HG03520 (cell line): ENCODE measurements at regions not wholly inside any gene's neighbourhood (a gene's known extent, or its start where the extent isn't known, plus 50 kb on each side); places are given as distances from the start of the nearest gene placed in this dataset.

Experiments used
- ATAC-seq: cut with Tn5 transposase; IDR thresholded peaks from one replicate; pipeline ENCODE4 v1.9.1; 2021; ENCODE audit warnings: mild to moderate bottlenecking, moderate library complexity; ENCODE audit not compliant: unreplicated experiment

DNA sequence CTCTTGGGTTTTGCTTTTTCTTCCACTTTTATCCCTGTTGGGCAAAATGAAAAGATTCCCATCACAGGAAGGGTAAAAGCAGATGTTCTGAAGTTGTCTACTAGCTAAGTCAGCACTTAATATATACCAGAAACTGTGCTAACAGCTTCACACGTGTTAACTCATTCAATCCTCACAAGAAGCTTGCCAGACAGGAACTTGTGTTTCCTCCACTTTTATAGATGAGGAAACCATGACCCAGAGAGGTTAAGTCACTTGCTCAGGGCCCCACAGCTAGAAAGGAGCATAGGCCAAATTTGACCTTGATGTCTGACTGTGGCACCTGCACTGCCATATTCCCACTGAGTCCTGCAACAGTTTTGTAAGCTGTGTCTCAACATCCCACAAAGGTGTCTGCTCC, 76.8 kb upstream of the EPC2 start:
- ATAC-seq: no peak

- ATAC-seq: no peak
Observed at GRCh38 chr2:148568597-148568996, 76.0 kb upstream of the EPC2 start.

- ATAC-seq: no peak
Observed at GRCh38 chr2:148569221-148569620, 75.3 kb upstream of the EPC2 start.

- no peak for ATAC-seq
Observed at GRCh38 chr2:148570989-148571388, 73.6 kb upstream of the EPC2 start.

GRCh38 chr2:148577845-148578492, 66.6 kb upstream of the EPC2 start:
- ATAC-seq: no peak

DNA sequence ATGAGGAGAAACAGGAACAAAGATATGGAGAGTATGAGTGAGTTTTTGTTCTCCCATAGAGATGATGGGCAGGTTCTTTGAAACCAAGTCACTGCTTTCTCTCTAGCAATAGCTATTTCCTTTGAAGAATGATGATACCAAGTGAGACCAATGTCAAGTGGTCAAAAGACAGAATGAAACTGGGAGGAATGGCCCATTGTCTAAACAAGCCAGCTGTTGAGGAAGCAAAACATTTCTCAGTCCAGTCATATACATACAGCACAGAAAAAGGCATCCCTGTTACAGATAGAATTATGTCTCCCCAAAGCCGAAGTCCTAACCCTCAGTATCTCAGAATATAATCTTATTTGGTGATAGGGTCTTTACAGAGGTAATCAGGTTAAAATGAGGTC, 66.1 kb upstream of the EPC2 start:
- peak; percentile 65 for ATAC-seq

GRCh38 chr2:148582679-148583511, 61.7 kb upstream of the EPC2 start:
- no peak for ATAC-seq

DNA sequence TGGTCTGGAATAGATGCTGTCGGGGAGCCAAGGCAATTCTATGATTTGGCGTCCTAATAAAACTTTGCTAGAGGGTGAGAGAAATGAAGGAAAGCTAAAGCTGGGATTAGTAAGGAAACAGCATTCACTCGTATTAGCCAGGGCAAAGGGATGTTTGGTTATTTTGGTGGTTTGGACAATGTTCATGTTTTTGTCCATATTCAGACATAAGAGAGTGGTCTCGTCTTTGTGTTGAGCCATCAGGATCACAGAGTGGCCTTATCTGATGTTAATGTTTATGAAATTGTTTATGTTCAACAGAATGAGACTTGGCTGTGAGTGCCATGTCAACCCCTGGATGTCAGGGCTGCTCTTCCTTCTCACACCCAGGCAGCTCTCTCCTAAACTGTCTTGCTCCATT, 58.9 kb upstream of the EPC2 start:
- no peak for ATAC-seq

DNA sequence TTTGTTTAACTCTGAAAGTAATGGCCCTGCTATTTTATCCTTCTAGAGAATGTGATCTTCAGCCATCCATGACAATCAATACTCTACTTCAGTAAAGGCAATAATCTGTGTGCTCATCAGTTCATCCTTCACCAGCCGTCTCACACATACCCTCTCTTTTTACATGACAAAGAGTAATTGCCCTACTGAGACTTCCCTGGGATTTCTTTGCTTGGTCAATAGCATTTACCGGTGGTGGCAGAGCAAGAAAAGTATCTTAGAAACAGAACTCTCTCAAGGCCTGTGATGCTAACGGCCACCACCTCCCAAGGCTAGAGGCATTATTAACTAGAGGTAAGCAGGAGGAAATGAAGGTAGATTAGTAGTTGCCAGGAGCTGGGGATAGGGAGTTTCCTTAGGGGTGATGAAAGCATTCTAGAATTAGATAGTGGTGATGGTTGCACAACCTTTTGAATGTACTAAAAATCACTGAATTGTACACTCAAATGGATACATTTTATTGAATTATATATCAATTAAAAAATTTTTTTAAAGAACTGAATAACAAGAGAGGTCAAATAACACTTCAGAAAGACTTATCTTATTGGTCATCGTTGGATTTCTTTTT, 57.9 kb upstream of the EPC2 start:
- ATAC-seq: no peak

DNA sequence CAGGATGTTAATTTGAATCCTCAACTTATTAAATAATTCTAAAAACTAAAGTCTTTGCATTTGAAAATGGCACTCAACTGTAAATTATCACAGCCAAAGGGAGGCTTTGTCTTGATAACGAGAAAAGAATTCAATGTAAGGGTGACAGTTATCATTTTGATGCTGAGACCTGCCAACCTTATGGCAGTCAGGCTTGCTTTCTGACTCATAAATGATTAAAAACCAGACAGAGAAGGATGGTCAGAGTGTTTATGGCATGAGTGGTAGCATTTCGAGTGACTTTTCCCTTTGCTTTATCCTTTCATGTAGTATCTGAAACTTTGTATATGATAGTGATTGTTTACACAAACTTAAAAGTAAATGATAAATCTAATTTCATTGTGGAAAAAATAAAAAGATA, 53.9 kb upstream of the EPC2 start:
- ATAC-seq: no peak

- ATAC-seq: no peak
Observed at GRCh38 chr2:148592791-148593190, 51.8 kb upstream of the EPC2 start.

DNA sequence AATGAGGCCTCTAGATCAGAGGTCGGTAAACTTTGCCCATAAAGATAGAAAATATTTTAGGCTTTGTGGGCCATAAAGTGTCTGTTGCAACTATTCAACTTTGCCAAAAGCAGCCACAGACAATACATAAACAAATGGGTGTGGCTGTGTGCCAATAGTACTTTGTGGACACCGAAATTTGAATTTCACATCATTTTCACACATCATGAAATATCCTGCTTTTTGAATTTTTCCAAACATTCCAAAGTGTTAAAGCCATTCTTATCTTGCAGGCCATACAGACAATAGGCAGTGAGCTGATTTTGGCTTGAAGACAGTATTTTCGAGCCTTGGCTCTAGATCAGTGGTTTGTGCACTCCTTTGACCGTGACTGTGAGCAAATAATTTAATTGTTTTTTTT, 51.1 kb upstream of the EPC2 start:
- no peak for ATAC-seq

DNA sequence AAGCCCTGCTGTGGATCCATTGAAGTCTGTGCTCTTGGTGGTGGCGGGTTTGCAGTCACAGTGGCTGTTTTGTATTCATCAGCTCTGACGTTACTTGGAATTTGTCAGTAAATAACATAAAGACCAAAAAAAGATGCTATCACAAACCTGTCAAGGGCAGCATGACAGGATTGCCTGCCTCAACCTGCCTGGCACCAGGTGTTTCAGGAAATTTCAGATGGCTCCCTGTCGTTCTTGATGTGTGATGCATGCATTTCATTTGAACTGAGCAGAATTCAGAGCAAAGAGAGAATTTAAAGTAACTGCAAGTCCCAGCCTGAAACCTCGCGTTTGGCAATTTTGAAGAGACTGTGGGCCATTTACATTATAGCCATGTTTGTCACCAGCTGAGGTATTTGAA, 50.3 kb upstream of the EPC2 start:
- no peak for ATAC-seq
